HG02973 (cell line): ENCODE measurements at regions not wholly inside any gene's neighbourhood (a gene's known extent, or its start where the extent isn't known, plus 50 kb on each side); places are given as distances from the start of the nearest gene placed in this dataset.
A peak's percentile ranks its signal among the peaks of the same experiment; 100 is the strongest.

ENCODE experiments used
- ATAC-seq: cut with Tn5 transposase; IDR thresholded peaks from one replicate; pipeline ENCODE4 v1.9.1; 2021; ENCODE audit warnings: moderate library complexity; ENCODE audit not compliant: unreplicated experiment

DNA sequence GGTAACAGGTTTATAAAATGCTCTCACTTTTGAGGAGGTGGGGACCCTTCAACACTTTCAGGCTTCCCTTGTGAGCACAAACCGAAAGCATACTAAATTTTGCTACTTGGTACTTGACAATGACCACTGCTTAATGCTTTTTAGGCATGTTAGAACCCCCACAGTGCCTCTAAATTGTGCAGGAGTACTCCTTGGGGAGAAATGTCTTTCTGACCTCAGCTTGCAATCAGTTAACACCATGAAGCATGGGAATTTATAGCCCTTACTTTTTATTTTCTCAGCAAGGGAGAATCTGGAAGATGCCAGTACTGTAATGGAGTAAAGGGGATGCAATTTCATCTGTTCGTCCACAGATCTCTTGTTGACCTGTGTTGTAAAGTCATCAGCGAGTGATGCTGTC is 308.9 kb upstream of the TBC1D5 start:
- no peak for ATAC-seq

DNA sequence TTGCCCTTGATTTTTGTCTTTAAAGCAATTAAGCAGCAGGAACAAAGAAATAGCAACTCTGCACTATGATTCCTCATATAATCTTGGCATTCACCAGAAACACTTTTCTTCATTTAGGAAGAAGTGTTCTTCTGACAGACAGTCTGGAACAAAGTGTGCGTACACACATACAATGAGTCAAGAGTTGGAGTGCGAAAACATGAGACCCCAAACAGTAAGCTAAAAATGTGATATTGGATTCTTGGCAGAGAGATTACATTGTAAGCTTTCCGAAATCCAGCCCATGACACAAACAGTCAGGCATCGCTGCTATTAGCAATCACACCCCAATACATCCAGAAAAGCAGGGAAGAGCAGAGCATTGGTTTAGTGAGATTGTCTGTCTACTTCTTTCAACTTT is 306.7 kb upstream of the TBC1D5 start:
- no peak for ATAC-seq

DNA sequence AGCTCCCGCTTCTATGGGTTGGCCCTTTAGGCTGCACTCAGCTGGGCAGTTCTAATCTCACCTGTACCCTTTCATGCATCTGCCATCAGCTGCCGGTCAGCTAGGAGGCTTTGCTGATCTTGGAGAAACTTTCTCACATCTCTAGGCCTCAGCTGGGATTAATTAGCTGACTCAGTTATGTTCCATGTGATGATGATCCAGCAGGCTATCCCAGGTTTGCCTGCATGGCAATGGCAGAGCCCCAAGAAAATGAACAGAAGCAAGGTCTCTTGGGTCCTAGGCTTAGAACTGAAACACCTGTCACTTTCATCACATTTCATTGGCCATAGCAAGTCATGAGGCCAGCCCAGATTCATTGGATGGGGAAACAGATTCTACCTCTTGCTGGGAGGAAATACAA is 304.6 kb upstream of the TBC1D5 start:
- no peak for ATAC-seq

DNA sequence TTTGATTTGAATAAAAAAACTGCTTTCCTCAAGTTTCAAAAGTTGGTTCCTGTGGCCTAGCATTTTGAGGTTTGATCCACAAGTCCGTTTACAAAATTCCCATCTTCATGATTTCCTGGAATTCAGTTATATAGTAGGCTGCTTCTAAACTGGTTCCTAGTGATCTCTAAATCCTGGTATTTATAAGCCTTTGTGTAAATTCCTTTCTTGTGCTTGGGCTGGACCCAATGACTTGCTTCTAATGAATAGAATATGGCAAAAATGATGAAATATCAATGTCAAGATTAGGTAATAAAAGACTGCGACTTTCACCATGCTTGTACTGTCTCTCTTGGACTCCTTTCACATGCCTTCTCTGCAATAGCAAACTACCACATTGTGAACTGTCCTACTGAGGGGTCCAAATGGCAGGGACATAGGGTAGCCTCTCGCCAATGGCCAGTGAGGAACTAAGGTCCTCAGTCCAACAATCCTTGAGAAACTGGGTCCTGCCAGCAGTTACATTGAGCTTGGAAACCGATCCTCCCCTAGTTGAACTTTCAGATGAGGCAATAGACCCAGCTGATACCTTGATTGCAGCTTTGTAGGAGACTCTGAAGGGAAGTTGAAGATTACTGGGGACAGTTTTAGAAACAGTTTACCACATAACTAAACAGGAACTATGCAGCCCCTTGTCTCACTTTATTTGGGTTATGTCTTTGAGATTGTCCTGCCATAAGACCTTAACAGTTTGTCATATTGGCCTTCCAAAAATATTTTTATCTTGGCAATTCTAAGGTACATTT is 303.9 kb upstream of the TBC1D5 start:
- no peak for ATAC-seq

DNA sequence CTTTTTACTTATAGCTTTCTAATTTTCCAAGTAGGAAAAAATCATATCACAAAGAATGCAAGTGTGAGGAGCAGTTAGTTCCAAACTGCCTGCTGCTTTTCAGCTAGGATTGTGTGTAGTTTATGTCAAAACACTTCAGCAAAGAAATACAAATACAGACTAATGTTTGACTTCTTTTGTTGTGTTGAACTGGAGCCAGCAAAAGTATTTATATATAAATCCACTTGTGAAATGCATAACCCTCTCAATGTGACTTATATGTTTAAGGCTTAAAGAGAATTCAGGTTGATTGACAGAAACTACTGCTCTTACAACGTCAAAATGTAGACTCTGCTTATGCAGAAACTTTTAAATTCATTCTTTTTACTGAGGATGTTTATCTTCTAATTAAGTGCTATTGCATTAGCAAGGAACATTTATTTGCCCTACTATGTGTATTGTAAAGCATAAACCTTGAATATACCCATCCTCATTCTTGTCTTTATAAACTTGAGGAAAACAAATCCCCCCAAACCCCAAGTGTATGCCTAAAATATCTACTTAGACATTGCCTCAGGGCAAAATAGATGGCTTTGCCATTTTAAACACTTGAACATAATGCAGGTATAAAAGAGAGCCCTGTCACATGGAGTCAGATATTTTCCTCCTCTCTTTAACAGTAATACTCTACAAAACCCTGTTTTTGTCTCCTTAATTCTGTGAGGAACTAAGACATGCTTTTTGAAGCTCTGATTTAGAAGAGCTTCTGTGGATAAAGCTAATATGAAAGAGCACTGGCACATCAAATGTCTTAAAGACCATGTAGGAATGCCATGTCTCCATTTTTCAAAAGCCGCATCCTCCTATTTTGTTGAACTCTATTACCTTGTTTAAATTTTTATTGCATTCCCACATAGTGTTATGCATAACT is 302.8 kb upstream of the TBC1D5 start:
- ATAC-seq, result no peak

DNA sequence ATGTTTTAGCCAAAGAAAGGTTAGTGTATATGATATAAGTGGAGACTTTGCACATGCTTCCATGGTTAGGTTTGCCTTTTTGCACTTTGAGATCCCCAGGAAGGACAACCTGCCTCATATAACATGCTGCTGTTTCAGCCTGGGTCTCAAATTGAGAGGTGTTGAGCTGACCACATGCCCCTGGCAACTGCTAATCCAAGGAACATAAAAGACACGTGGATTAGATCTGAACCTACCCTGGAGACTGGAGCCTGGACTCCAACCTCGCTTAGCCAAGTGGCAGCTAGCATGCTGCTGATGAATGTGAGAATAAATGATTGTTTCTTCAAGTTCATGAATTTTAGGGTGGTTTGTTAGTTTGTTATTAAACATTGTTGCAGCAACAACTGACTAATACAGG is 301.8 kb upstream of the TBC1D5 start:
- no peak for ATAC-seq

DNA sequence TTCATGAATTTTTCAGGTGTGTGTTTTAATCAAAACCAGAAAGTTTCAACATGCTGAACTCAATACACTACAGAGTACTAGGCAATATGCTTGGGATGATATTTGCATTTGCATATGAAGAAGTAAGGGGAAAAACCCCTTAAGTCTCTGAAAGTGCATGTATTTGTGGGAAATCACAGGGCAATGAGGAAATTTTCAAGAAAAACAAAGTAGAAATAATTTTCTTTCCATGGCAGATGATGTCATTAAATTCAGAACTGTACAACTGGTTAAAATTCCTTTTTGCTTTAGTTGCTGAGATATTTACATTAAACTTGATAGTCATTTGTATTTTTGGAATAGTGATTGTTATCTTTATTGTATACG is 294.0 kb upstream of the TBC1D5 start:
- no peak for ATAC-seq

DNA sequence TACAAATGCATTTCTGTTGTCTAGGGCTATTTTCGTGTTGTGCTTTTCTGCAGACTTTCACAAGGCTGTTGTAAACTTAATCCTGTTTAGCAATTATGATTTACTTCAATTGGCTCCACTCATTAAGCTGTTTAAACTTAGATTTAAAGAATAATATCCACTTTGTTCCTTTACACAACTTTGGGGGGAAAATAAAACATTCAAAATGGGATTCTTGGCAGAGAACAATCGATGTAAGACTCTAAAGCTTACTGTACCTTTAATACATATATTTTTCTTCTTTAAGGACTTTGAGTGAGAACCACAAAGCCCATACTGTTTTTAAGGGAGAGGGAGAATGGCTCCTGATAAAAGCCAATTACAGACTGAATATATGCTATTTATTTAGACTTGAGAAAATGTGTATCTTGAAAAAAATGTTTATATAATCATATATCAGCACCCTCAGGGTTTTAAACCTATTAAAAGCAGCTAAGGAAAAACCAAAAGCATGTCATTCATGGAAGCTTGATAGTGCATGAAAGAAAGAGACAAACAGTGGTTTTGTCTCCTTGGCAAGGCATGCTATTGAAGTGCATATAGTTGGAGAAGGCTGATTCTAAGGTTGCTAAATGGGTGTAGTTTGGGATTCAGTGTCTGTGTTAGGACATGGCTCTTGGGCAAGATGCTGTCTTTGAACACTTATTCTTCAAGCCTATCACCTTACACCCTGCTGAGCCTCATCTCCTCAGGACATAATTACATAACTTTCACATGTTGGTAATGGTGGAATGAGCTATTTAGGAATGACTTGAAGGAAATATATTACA is 293.4 kb upstream of the TBC1D5 start:
- no peak for ATAC-seq

DNA sequence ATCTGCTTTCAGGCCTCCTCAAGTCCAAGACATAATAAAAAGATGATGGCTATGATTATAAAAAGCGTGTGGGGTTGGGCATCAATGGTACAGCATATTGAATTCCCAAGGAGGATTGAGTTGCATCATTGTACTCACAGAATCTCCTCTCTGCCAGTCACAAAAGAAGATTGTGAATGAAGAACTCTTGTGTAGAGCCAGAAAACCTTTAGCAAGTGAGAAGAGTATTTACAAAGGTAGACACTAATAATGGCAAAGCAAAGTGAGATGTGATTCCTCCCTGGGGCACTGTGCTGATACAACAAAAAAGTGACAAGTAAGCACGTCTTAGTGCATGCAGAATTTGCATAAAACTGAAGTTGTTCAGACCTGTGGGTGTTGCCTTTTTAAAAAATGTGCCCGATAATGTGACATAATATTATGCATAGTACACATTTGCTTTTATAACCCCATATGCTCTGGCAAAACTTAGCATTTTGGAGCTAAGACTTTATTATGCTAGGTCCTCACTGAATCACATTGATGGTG is 291.2 kb upstream of the TBC1D5 start:
- no peak for ATAC-seq

DNA sequence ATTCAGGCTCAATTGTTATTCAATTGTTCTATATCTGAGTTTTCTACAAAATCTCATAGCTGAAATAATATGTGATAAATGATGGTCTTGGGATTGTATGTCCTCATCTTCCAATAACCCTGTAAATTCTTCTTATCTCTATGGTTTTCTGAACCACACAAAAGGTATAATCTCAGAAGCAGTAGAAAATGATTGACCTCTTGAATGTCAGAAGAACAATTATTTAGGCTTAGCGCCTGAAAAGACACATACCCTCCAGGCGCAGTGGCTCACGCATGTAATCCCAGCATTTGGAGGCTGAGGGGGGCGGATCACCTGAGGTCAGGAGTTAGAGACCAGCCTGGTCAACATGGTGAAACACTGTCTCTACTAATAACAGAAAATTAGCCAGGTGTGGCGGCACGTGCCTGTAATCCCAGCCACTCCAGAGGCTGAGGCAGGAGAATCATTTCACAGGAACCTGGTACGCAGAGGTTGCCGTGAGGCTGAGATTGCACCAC is 288.0 kb upstream of the TBC1D5 start:
- ATAC-seq, result no peak

DNA sequence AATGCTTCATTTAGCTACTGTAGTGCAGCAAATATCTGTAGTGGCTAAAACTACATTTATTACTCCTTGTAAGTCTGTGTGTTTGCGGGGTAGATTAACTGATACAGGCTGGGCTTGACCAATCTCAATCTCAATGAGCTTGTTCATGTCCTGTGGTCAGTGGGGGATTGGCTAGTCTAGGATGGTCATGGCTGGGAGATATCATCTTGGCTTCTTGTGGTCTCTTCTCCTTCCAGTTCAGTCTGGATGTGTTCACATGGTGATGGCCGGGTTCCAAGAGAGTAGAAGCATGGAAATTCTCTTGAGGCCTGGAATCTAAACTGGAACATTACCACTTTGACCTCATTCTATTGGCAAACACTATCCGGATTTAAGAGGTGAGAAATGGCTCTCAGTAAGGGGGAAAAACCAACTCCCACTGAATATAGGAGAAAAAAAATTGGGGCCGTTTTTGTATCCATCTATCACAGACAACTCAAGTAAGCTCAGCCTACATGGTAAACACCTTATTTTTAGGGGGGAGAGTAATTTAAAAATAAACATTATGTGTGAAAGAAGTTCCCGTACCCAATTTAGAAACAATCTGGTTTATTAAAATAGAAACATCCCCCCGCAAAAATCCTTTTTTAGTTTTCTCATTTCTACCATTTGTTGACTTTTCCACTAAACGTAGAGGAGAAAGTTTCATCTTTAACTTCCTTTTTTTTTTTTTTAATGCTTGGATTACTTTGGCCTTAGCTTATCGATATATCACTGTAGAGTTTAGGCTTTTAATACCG is 284.9 kb upstream of the TBC1D5 start:
- no peak for ATAC-seq

DNA sequence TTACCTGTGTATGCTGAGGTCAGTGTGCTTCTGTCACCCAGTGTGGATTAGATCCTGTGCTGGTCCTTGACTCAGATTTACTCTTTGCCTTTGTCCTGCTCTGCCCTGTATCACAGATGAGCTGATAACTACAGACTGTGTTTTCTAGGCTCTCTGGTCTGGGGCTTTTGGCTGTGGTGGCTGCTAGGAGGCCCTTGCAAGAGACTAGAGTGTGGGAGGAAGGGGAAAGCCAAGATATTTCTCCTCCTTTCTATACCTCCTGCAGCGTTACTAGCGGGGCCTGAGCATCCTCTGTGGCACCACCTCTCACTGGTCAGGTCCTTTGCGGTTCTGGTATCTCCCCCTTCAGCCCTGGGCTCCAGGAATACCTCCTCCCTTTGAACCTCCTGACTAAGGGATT is 282.3 kb upstream of the TBC1D5 start:
- peak; percentile 76 for ATAC-seq

DNA sequence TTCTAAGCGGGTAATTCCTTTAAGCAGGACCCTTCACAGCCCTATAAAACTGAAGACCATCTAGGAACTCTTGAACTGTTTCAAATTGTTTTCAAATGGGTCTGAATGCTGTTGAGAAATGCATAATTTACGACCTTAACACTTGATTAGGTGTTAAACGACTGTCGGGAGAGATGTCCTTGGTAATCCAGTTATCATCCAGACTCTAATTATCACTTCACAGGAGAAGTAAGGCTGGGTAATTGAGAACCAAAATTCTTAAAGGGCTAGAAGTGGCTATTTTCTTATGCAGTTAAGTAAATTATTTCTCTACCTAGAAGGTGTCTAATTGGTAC is 276.7 kb upstream of the TBC1D5 start:
- no peak for ATAC-seq

DNA sequence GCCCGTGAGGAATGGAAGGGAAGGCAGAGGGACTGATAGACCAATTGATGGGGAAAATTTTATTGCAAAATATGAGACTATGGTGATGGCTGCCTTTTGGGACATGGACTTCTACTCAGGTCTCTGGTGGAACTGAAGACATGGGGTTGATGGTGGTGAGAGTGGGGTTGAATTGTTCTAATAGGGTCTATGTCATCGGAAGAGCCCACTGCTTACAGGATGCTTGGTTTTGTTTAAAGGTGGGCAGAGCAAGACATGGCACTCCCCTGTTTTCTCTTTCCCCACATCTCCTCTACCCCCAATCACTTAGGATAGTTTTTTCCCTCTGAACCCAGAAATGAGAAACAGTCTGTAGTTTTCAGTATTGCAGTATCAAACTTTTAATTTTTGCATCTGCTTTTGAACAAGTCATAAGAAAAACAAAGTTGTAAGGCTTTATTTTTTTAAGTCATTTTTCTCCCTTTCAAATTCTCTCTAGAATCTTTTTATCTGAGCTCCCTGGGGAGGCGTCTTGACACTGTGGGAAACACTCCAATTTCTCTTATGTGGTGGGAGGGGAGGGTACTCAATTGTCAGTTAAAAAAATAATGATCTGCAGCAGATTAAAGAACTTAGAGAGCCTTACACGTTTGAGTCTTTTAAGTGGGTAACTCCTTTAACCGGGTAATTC is 276.2 kb upstream of the TBC1D5 start:
- no peak for ATAC-seq

DNA sequence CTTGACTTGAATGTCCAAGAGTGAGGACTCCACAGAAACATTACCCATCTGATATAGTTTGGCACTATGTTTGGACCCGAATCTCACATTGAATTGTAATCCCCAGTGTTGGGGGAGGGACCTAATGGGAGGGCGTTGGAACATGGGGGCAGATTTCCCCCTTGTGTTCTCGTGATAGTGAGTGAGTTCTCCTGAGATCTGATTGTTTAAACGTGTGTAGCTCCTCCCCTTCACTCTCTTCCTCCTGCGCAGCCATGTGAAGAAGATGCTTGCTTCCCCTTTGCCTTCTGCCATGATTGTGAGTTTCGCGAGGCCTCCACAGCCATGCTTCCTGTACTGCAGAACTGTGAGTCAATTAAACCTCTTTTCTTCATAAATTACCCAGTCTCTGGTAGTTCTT is 273.9 kb upstream of the TBC1D5 start:
- no peak for ATAC-seq

DNA sequence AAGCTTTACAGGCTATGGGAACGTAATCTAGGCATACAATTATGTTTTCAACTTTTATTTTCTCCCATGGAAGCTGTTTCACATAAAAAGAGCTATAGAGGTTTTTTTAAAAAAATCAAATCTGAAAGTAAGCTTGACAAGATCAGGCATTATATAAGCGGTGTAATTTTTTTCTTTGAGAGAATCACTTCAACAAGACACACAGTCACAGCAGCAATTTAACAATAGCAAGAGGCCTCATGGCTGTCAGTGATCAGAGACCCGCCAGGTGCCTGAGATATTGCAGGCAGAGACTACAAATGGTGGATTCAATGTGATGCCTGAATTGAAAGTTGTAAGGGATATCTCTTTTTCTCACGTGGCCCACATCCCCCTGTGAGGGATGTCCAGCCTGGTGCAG is 270.5 kb upstream of the TBC1D5 start:
- ATAC-seq, result no peak

DNA sequence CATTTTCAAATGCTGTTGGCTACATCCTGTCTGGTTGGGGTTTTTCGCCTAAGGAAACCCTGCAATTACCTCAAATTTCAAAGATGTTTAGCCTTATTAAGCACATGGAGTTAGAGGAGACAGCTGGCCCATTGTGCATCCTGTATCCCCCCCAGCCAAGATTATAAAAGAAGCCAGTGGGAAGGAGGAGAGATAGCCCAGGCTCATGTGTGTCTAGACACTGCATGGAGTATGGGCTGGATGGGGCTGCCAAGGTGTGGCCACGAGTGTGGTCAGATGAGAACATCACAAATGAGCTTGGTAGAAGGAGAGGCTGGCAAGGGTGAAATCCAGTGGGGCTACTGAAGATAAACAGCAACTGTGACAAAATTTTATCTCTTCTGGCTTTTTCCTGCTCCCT is 270.0 kb upstream of the TBC1D5 start:
- ATAC-seq, result no peak

DNA sequence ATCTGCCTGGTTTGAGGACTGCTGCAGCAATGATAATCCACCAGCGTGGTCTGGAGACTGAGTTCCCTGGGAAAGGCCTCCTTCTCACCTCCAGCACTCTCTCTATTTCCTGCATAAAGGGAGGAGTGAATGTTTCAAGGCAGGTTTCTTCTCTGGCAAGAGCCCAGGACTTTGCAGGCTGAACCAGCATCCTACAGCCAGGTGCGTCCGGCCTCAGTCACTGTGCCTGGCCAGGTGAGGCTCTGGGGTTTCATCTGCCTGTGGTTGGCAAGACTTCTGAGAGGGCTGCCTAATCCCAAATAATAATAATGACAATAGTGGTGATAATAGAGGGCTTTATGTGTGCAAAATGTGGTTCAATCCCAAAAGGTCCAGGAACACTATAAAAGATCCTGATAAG is 269.0 kb upstream of the TBC1D5 start:
- no peak for ATAC-seq

DNA sequence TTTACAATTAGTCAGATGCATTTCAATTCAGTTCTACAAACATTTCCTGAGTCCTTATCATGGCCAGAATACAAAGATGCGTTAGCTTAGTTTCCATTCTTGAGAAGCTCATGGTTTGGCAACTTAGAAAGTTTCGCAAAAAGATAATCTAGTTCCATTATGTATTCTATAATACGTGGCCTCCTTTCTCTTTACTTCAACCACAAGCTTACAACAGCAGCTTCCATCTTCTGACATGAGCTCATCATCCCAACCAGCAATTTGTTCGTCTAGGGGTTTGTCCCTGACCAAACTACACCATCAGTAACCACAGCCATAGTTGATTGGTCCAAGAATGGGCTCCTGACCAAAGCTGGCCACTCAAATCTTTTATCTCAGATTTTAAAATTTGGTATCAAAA is 267.6 kb upstream of the TBC1D5 start:
- no peak for ATAC-seq
